HCT116 (cell line): ENCODE measurements at regions not wholly inside any gene's neighbourhood (a gene's known extent, or its start where the extent isn't known, plus 50 kb on each side); places are given as distances from the start of the nearest gene placed in this dataset.

Source experiments
- ATAC-seq: fragments of 200-7000 bp; cut with Tn5 transposase; 2 replicates; pipeline ENCODE4 v1.9.1; 2020; ENCODE audit warnings: mild to moderate bottlenecking, moderate library complexity
- BruUV-seq: library from RNA; stranded (reverse); fragments of 400-500 nt; replicated peaks from 2 replicates; lab custom pipeline; 2021; lab: Mats Ljungman, UMichigan
- CTCF ChIA-PET: fragments of 300-600 bp; sonication (Branson Sonifier 250); formaldehyde crosslinking; loops from one replicate; lab custom pipeline; 2021; ENCODE audit warnings: antibody characterized with exemption; lab: Charles Lee
- POLR2A ChIA-PET: fragments of 300-600, 350-600 bp; sonication (Branson Sonifier 250); formaldehyde crosslinking; loops from one replicate; lab custom pipeline; 2021; ENCODE audit warnings: antibody characterized with exemption; lab: Charles Lee
- RAD21 ChIA-PET, 2 experiments: fragments of 300-600 bp; sonication (Branson Sonifier 250); formaldehyde crosslinking; loops; one replicate each; lab custom pipeline; 2023; ENCODE audit warnings: low total read pairs in 2 of 2; ENCODE audit not compliant: uncharacterized antibody in 2 of 2, unreplicated experiment in 2 of 2, low non-redundant PET in 1 of 2; lab: Charles Lee
- DNase-seq: peaks from one replicate; pipeline ENCODE4 v3.0.0-alpha.2; 2010; ENCODE audit warnings: low read depth, low spot score
- H2AFZ ChIP-seq: fragments of 200-600 bp; shearing (Covaris generic), sonication (generic); 2 replicates; pipeline ENCODE4 v1.6.1; 2017; ENCODE audit warnings: low read depth, mixed run types, mixed read lengths, antibody characterized with exemption, low read length; ENCODE audit not compliant: poor library complexity, severe bottlenecking
- H3K27ac ChIP-seq: 2 replicates; pipeline ENCODE4 v1.5.1; 2012; ENCODE audit warnings: low read depth, low read length
- H3K27me3 ChIP-seq: fragments of 200-600 bp; sonication (generic); 2 replicates; pipeline ENCODE4 v1.6.1; 2016; ENCODE audit warnings: mixed run types, low read length, mixed read lengths; ENCODE audit not compliant: insufficient read depth
- H3K36me3 ChIP-seq, 2 experiments: fragments of 200-500 bp in 1 of 2; fragments of 200-600 bp in 1 of 2; sonication (Bioruptor generic) in 1 of 2; sonication (generic) in 1 of 2; 2 replicates each; pipeline versions ENCODE4 v1.5.1 to v1.6.1; 2014 to 2016; ENCODE audit warnings: low read length in 2 of 2, inconsistent platforms in 1 of 2, mixed read lengths in 1 of 2, mixed run types in 1 of 2; ENCODE audit not compliant: insufficient read depth in 2 of 2, control insufficient read depth in 1 of 2
- H3K4me1 ChIP-seq, 2 experiments: fragments of 200-600 bp in 1 of 2; sonication (generic) in 1 of 2; 2 replicates each; pipeline versions ENCODE4 v1.5.1 to v1.6.1; 2012 to 2017; ENCODE audit warnings: low read length in 2 of 2, inconsistent platforms in 1 of 2, mild to moderate bottlenecking in 1 of 2, mixed read lengths in 1 of 2, mixed run types in 1 of 2, moderate library complexity in 1 of 2; ENCODE audit not compliant: insufficient read depth in 2 of 2, control insufficient read depth in 1 of 2
- H3K4me2 ChIP-seq: fragments of 200-600 bp; sonication (generic); 2 replicates; pipeline ENCODE4 v1.6.1; 2017; ENCODE audit warnings: mixed run types, low read length, mixed read lengths
- H3K4me3 ChIP-seq, 2 experiments: fragments of 200-600 bp in 1 of 2; sonication (generic) in 1 of 2; replicated peaks in 1 of 2; 2 replicates each; pipeline ENCODE4 v1.5.1; 2011 to 2016; ENCODE audit warnings: low read length in 2 of 2, control low read depth in 1 of 2, low read depth in 1 of 2, mild to moderate bottlenecking in 1 of 2, mixed read lengths in 1 of 2, mixed run types in 1 of 2
- H3K79me2 ChIP-seq: fragments of 200-600 bp; sonication (generic); 2 replicates; pipeline ENCODE4 v1.6.1; 2017; ENCODE audit warnings: mild to moderate bottlenecking, mixed run types, low read length, moderate library complexity, mixed read lengths; ENCODE audit not compliant: insufficient read depth
- H3K9ac ChIP-seq: fragments of 200-600 bp; sonication (generic); 2 replicates; pipeline ENCODE4 v1.6.1; 2016; ENCODE audit warnings: low read length, mixed read lengths
- H3K9me2 ChIP-seq: fragments of 200-600 bp; sonication (generic), shearing (Covaris generic); 2 replicates; pipeline ENCODE4 v1.6.1; 2017; ENCODE audit warnings: mixed run types, mild to moderate bottlenecking, moderate library complexity; ENCODE audit not compliant: insufficient read depth
- H3K9me3 ChIP-seq, 2 experiments: fragments of 200-500 bp in 1 of 2; fragments of 200-600 bp in 1 of 2; sonication (Bioruptor generic) in 1 of 2; sonication (generic) in 1 of 2; 2 replicates each; pipeline ENCODE4 v1.6.1; 2014 to 2017; ENCODE audit warnings: low read length in 2 of 2, mixed read lengths in 2 of 2, inconsistent platforms in 1 of 2, low read depth in 1 of 2, mild to moderate bottlenecking in 1 of 2, mixed run types in 1 of 2, moderate library complexity in 1 of 2; ENCODE audit not compliant: control insufficient read depth in 1 of 2, insufficient read depth in 1 of 2
- H4K20me1 ChIP-seq: fragments of 200-600 bp; sonication (generic), shearing (Covaris generic); 2 replicates; pipeline ENCODE4 v1.6.1; 2017; ENCODE audit warnings: mixed run types, mild to moderate bottlenecking, moderate library complexity; ENCODE audit not compliant: insufficient read depth
- CBX3 ChIP-seq: IDR thresholded peaks from 2 replicates; pipeline ENCODE4 v1.6.1; 2012; ENCODE audit warnings: low read depth
- CEBPB ChIP-seq: IDR thresholded peaks from 2 replicates; pipeline ENCODE4 v1.6.1; 2012; ENCODE audit warnings: low read depth
- EGR1 ChIP-seq: IDR thresholded peaks from 2 replicates; pipeline ENCODE4 v1.6.1; 2012; ENCODE audit warnings: low read depth
- EZH2 ChIP-seq: fragments of 200-600 bp; sonication (generic); IDR thresholded peaks from 2 replicates; pipeline ENCODE4 v1.6.1; 2017; ENCODE audit warnings: antibody characterized with exemption, mixed run types
- EZH2phosphoT487 ChIP-seq: fragments of 200-600 bp; IDR thresholded peaks from 2 replicates; pipeline ENCODE4 v1.6.1; 2018; ENCODE audit warnings: antibody characterized with exemption, borderline replicate concordance
- JUND ChIP-seq: IDR thresholded peaks from 2 replicates; pipeline ENCODE4 v1.6.1; 2012
- POLR2A ChIP-seq: IDR thresholded peaks from 2 replicates; pipeline ENCODE4 v1.7.0; 2011; ENCODE audit warnings: borderline replicate concordance; ENCODE audit not compliant: insufficient read depth, insufficient read length; ENCODE audit errors: extremely low read depth
- POLR2AphosphoS5 ChIP-seq: IDR thresholded peaks from 2 replicates; pipeline ENCODE4 v1.6.1; 2011; ENCODE audit warnings: mild to moderate bottlenecking, low read depth, low read length, moderate library complexity
- RAD21 ChIP-seq: IDR thresholded peaks from 2 replicates; pipeline ENCODE4 v1.6.1; 2012; ENCODE audit warnings: low read depth, mild to moderate bottlenecking
- SIN3A ChIP-seq: IDR thresholded peaks from 2 replicates; pipeline ENCODE4 v1.6.1; 2012; ENCODE audit warnings: low read depth
- SP1 ChIP-seq: IDR thresholded peaks from 2 replicates; pipeline ENCODE4 v1.6.1; 2012; ENCODE audit warnings: low read depth
- SRF ChIP-seq: IDR thresholded peaks from 2 replicates; pipeline ENCODE4 v1.6.1; 2012; ENCODE audit warnings: low read depth
- ZFX ChIP-seq: fragments of 450-650 bp; IDR thresholded peaks from 2 replicates; pipeline ENCODE4 v1.6.1; 2017
- ZNF274 ChIP-seq: fragments of 200-500 bp; sonication (Bioruptor generic); IDR thresholded peaks from 2 replicates; pipeline ENCODE4 v1.6.1; 2014; ENCODE audit warnings: mild to moderate bottlenecking, low read depth, low read length, inconsistent platforms
- intact Hi-C: fragments of 100-400 bp; cut with micrococcal nuclease; formaldehyde crosslinking; loops from 2 replicates; pipeline ENCODE4 v1.10.0; 2022
- TF ChIP-seq, protein P1 (sequence below): IDR thresholded peaks from 2 replicates; pipeline ENCODE4 v1.6.1; 2012
- TF ChIP-seq, protein P2 (sequence below): IDR thresholded peaks from 2 replicates; pipeline ENCODE4 v1.6.1; 2012

DNA sequence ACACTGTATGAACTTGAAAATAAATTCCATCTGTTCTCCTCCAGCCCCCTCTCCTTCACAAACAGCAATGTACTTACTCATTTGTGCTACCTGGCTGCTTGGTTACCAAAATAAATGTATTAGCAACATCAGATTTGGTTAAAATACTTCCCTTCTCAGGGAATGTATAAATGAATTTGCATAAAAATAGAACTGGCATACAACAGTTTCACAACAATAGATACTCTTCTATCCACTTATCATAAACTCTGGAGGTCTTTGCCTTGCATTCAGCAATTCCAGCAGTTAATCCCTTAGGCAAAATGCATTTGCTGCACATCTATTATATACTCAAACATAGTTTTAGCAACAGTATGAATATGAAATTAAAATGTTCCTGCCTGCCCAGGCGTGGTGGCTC lies 658.2 kb downstream of the CENPC start:
- H3K79me2 ChIP-seq = no peaks in the 10 kb centered on the region
- H3K9ac ChIP-seq = no peak overlapping the region
- POLR2A ChIA-PET = no interaction called here
- H4K20me1 ChIP-seq = no peaks in the 10 kb centered on the region
- RAD21 ChIA-PET = no interaction called here
- no peaks in the 10 kb centered on the region for H3K4me1 ChIP-seq
- TF ChIP-seq EZH2 (no peak), RAD21 (no peak), SIN3A (no peak), POLR2AphosphoS5 (no peak), ZFX (no peak), EZH2phosphoT487 (no peak), CEBPB (no peak), POLR2A (no peak), EGR1 (no peak), ZNF274 (no peak), SRF (no peak), SP1 (no peak), JUND (no peak), CBX3 (no peak)
- TF ChIP-seq, protein P1, sequence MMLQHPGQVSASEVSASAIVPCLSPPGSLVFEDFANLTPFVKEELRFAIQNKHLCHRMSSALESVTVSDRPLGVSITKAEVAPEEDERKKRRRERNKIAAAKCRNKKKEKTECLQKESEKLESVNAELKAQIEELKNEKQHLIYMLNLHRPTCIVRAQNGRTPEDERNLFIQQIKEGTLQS = no peak
- TF ChIP-seq, protein P2, sequence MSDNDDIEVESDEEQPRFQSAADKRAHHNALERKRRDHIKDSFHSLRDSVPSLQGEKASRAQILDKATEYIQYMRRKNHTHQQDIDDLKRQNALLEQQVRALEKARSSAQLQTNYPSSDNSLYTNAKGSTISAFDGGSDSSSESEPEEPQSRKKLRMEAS = no peak
- no peak overlapping the region for H3K27ac ChIP-seq
- H3K9me2 ChIP-seq = no peaks in the 10 kb centered on the region
- BruUV-seq = no TSS peak
- no peak overlapping the region for H3K4me2 ChIP-seq
- no peak overlapping the region for H2AFZ ChIP-seq
- H3K4me3 ChIP-seq = no peak overlapping the region
- intact Hi-C loops = no loop called here
- H3K9me3 ChIP-seq = peaks cover 8 to 25% of the 10 kb centered on the region in 2 experiments; a peak in 2 of 4 replicates
- DNase-seq (no peak), ATAC-seq (no peak)
- CTCF ChIA-PET = no interaction called here
- no peaks in the 10 kb centered on the region for H3K27me3 ChIP-seq
- no peaks in the 10 kb centered on the region for H3K36me3 ChIP-seq
